Body of pancreas (tissue), 4 donors: ENCODE measurements at regions not wholly inside any gene's neighbourhood (a gene's known extent, or its start where the extent isn't known, plus 50 kb on each side); places are given as distances from the start of the nearest gene placed in this dataset.

Source experiments
- ATAC-seq: fragments of 150-250 bp; one replicate; pipeline ENCODE4 v1.9.1; 2016
- DNase-seq, 4 donors: peaks; one replicate each; pipeline ENCODE4 v3.0.0-alpha.2; 2019
- H3K27ac ChIP-seq, 4 donors: fragments of 200-600 bp; sonication (generic); 1 replicate in 3 of 4; 2 replicates in 1 of 4; pipeline versions ENCODE4 v1.5.1 to v1.6.1; 2016 to 2019; ENCODE audit warnings: mild to moderate bottlenecking in 1 of 4, mixed read lengths in 1 of 4, moderate library complexity in 1 of 4
- H3K27me3 ChIP-seq, 2 donors: fragments of 200-600 bp; sonication (generic); one replicate each; pipeline ENCODE4 v1.6.0; 2016; ENCODE audit warnings: mild to moderate bottlenecking in 1 of 2
- H3K36me3 ChIP-seq, 2 donors: fragments of 200-600 bp; sonication (generic); replicated peaks in 1 of 2; 2 replicates each; pipeline ENCODE4 v1.5.1; 2016; ENCODE audit warnings: low read depth in 2 of 2; ENCODE audit not compliant: insufficient read depth in 1 of 2
- H3K4me1 ChIP-seq: fragments of 200-600 bp; sonication (generic); one replicate; pipeline ENCODE4 v1.6.0; 2016
- H3K4me3 ChIP-seq, 2 donors: fragments of 200-600 bp; sonication (generic); 1 replicate in 1 of 2; 2 replicates in 1 of 2; pipeline ENCODE4 v1.5.1; 2016 to 2019
- H3K9me3 ChIP-seq, 3 donors: fragments of 200-600 bp; sonication (generic); 1 replicate in 2 of 3; 2 replicates in 1 of 3; pipeline ENCODE4 v1.5.1; 2016
- CTCF ChIP-seq, 7 experiments: fragments of 450-650 bp in 4 of 7; fragments of 200-600 bp in 3 of 7; sonication (generic) in 3 of 7; IDR thresholded peaks; one replicate each; pipeline ENCODE4 v1.5.1; 2016 to 2019; ENCODE audit warnings: antibody characterized with exemption in 7 of 7
- POLR2A ChIP-seq, 3 donors: fragments of 450-650 bp; IDR thresholded peaks; one replicate each; pipeline ENCODE4 v1.6.1; 2016; ENCODE audit warnings: antibody characterized with exemption in 3 of 3, mild to moderate bottlenecking in 2 of 3
- WGBS, 2 donors: methylation state at CpG; one replicate each; pipeline ENCODE4 v1.1.5; 2017; 5-methylcytosine and 5-hydroxymethylcytosine counted together
- intact Hi-C: fragments of 100-400 bp; cut with DNase I; formaldehyde crosslinking; loops from one replicate; pipeline ENCODE4 v1.15.1; 2023

- H3K27ac ChIP-seq: no peak overlapping the region
- H3K4me3 ChIP-seq: no peak overlapping the region
- H3K36me3 ChIP-seq: no peaks in the 10 kb centered on the region
- H3K9me3 ChIP-seq: no peaks in the 10 kb centered on the region
- intact Hi-C loops: loop anchor here (10.0 kb wide), 1 partner anchor 794 kb away; no protein-coding TSS in a partner anchor
- no peaks in the 10 kb centered on the region for H3K27me3 ChIP-seq
- H3K4me1 ChIP-seq: no peaks in the 10 kb centered on the region
- ATAC-seq: peak; percentile 78
- peak; percentile 73 to 86 (median 79) for DNase-seq
- TF ChIP-seq POLR2A (IDR thresholded peaks at IDR 0.05) (no peak), CTCF (IDR thresholded peaks at IDR 0.05) (peak; percentile 78 to 85 (median 83))
- 49 to 50% methylated on average over 4 of the region's 4 CpGs for WGBS, 2 donors
Observed at GRCh38 chr15:79380755-79381497, 51.2 kb upstream of the MINAR1 start.

GRCh38 chr15:79381593-79381992 is 50.5 kb upstream of the MINAR1 start:
- H3K4me3 ChIP-seq: no peak overlapping the region
- no peaks in the 10 kb centered on the region for H3K9me3 ChIP-seq
- no peaks in the 10 kb centered on the region for H3K36me3 ChIP-seq
- TF ChIP-seq CTCF (IDR thresholded peaks at IDR 0.05) (no peak), POLR2A (IDR thresholded peaks at IDR 0.05) (no peak)
- H3K27ac ChIP-seq: no peak overlapping the region
- no peaks in the 10 kb centered on the region for H3K27me3 ChIP-seq
- DNase-seq: no peak
- ATAC-seq: no peak
- no peaks in the 10 kb centered on the region for H3K4me1 ChIP-seq
- intact Hi-C loops: loop anchor here (10.0 kb wide), 1 partner anchor 793 kb away; no protein-coding TSS in a partner anchor
